ENCODE measurements at regions not wholly inside any gene's neighbourhood (a gene's known extent, or its start where the extent isn't known, plus 50 kb on each side); places are given as distances from the start of the nearest gene placed in this dataset.

DNA sequence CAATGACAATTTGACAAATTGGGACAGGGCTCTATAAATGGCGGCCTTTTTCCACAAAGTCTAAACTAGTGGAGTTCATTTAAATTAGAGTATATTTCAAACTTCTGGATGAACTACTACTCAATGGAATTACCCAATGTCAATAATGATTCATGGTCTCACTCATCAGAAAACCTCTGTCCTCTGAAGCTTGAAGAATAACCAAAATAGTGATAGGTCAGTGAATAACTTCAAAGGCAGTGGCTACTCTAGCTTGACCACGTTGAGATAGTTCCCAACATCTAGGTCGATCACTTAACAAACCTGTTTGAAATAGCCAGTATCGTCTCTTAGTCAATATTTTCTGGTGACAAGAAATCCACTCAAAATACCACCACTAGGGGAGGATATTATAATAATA lies 197.6 kb downstream of the HDGFL1 start:
- no peak overlapping the region for H3K27ac ChIP-seq (ENCODE audit: low read length)
- no peaks in the 10 kb centered on the region for H4K20me1 ChIP-seq (ENCODE audit: insufficient read depth)
- H3K9ac ChIP-seq (ENCODE audit: low read length): no peak overlapping the region
- no peak overlapping the region for H2AFZ ChIP-seq (ENCODE audit: low read depth, low read length)
- no peaks in the 10 kb centered on the region for H3K36me3 ChIP-seq (ENCODE audit: insufficient read depth, low read length)
- no peaks in the 10 kb centered on the region for H3K79me2 ChIP-seq (replicated peaks; ENCODE audit: insufficient read depth, low read length)
- no peaks in the 10 kb centered on the region for H3K27me3 ChIP-seq (ENCODE audit: insufficient read depth, low read depth, low read length)
- no peaks in the 10 kb centered on the region for H3K9me3 ChIP-seq (ENCODE audit: low read length)
- no peaks in the 10 kb centered on the region for H3K9me2 ChIP-seq (ENCODE audit: insufficient read depth, low read length)
- no peak overlapping the region for H3K4me3 ChIP-seq (ENCODE audit: low read length)
- H3K4me2 ChIP-seq (ENCODE audit: low read length): no peak overlapping the region
- H3F3A ChIP-seq (ENCODE audit: insufficient read depth, low read length, poor library complexity, severe bottlenecking): no peaks in the 10 kb centered on the region
- TF ChIP-seq RAD21 (conservative IDR thresholded peaks at IDR 0.05) (no peak), EP300 (conservative IDR thresholded peaks at IDR 0.05; ENCODE audit: poor library complexity, severe bottlenecking) (no peak), POLR2AphosphoS5 (IDR thresholded peaks at IDR 0.05) (no peak), SMC3 (conservative IDR thresholded peaks at IDR 0.05; ENCODE audit: poor library complexity) (no peak), TAF1 (IDR thresholded peaks at IDR 0.05; ENCODE audit: low read depth) (no peak), EZH2 (IDR thresholded peaks at IDR 0.05; ENCODE audit: borderline replicate concordance, insufficient read depth, low read length, poor library complexity, severe bottlenecking) (no peak), REST (IDR thresholded peaks at IDR 0.05; ENCODE audit: borderline replicate concordance) (no peak), CTCF (IDR thresholded peaks at IDR 0.05; ENCODE audit: poor library complexity, severe bottlenecking) (no peak), MXI1 (conservative IDR thresholded peaks at IDR 0.05; ENCODE audit: poor library complexity, severe bottlenecking) (no peak)

GRCh38 chr6:22770054-22770453 lies 200.7 kb downstream of the HDGFL1 start:
- Histone ChIP-seq H3K79me2 (replicated peaks; ENCODE audit: insufficient read depth, low read length) (no peaks in the 10 kb centered on the region), H4K20me1 (ENCODE audit: insufficient read depth) (no peaks in the 10 kb centered on the region), H3K27ac (ENCODE audit: low read length) (peak overlapping the region; percentile 58), H3K4me3 (ENCODE audit: low read length) (no peak overlapping the region), H3K9ac (ENCODE audit: low read length) (no peak overlapping the region), H3K4me2 (ENCODE audit: low read length) (no peak overlapping the region), H3K27me3 (ENCODE audit: insufficient read depth, low read depth, low read length) (no peaks in the 10 kb centered on the region), H3K9me3 (ENCODE audit: low read length) (no peaks in the 10 kb centered on the region), H3K9me2 (ENCODE audit: insufficient read depth, low read length) (no peaks in the 10 kb centered on the region), H3K36me3 (ENCODE audit: insufficient read depth, low read length) (no peaks in the 10 kb centered on the region), H3F3A (ENCODE audit: insufficient read depth, low read length, poor library complexity, severe bottlenecking) (no peaks in the 10 kb centered on the region), H2AFZ (ENCODE audit: low read depth, low read length) (no peak overlapping the region)
- TF ChIP-seq REST (IDR thresholded peaks at IDR 0.05; ENCODE audit: borderline replicate concordance) (peak; percentile 84), EZH2 (IDR thresholded peaks at IDR 0.05; ENCODE audit: borderline replicate concordance, insufficient read depth, low read length, poor library complexity, severe bottlenecking) (no peak), CTCF (IDR thresholded peaks at IDR 0.05; ENCODE audit: poor library complexity, severe bottlenecking) (no peak), EP300 (conservative IDR thresholded peaks at IDR 0.05; ENCODE audit: poor library complexity, severe bottlenecking) (peak; percentile 86), POLR2AphosphoS5 (IDR thresholded peaks at IDR 0.05) (peak; percentile 62)

All from neural cell (in vitro differentiated cells).